Muscle layer of duodenum (tissue), 2 donors: ENCODE measurements at regions not wholly inside any gene's neighbourhood (a gene's known extent, or its start where the extent isn't known, plus 50 kb on each side); places are given as distances from the start of the nearest gene placed in this dataset.
A peak's percentile ranks its signal among the peaks of the same experiment; 100 is the strongest.

Experiments
- H3K27ac ChIP-seq: one replicate; pipeline ENCODE4 v1.7.0; 2013; ENCODE audit warnings: mild to moderate bottlenecking, low read length
- H3K27me3 ChIP-seq: one replicate; pipeline ENCODE4 v1.7.0; 2013; ENCODE audit warnings: low read depth, mild to moderate bottlenecking, control low read depth, low read length
- H3K36me3 ChIP-seq, 2 donors: one replicate each; pipeline ENCODE4 v1.7.0; 2013; ENCODE audit warnings: low read length in 2 of 2, control low read depth in 1 of 2, mild to moderate bottlenecking in 1 of 2; ENCODE audit not compliant: insufficient read depth in 2 of 2, control insufficient read depth in 1 of 2
- H3K4me1 ChIP-seq, 2 donors: one replicate each; pipeline ENCODE4 v1.7.0; 2013; ENCODE audit warnings: low read length in 2 of 2, mild to moderate bottlenecking in 2 of 2, control low read depth in 1 of 2, moderate library complexity in 1 of 2; ENCODE audit not compliant: insufficient read depth in 2 of 2, control insufficient read depth in 1 of 2
- H3K4me3 ChIP-seq, 2 donors: one replicate each; pipeline ENCODE4 v1.7.0; 2013; ENCODE audit warnings: low read length in 2 of 2, low read depth in 1 of 2, mild to moderate bottlenecking in 1 of 2
- H3K9me3 ChIP-seq, 2 donors: one replicate each; pipeline ENCODE4 v1.7.0; 2013; ENCODE audit warnings: low read length in 2 of 2, control low read depth in 1 of 2, mild to moderate bottlenecking in 1 of 2; ENCODE audit not compliant: control insufficient read depth in 1 of 2
- donor health status: healthy.

- Histone ChIP-seq H3K27ac (no peak overlapping the region), H3K36me3 (no peaks in the 10 kb centered on the region), H3K4me1 (peaks cover 5 to 13% of the 10 kb centered on the region in 2 donors), H3K27me3 (no peaks in the 10 kb centered on the region), H3K4me3 (no peak overlapping the region), H3K9me3 (no peaks in the 10 kb centered on the region)
These were observed 107.1 kb upstream of the PKDCC start for GRCh38 chr2:41940745-41941063.

DNA sequence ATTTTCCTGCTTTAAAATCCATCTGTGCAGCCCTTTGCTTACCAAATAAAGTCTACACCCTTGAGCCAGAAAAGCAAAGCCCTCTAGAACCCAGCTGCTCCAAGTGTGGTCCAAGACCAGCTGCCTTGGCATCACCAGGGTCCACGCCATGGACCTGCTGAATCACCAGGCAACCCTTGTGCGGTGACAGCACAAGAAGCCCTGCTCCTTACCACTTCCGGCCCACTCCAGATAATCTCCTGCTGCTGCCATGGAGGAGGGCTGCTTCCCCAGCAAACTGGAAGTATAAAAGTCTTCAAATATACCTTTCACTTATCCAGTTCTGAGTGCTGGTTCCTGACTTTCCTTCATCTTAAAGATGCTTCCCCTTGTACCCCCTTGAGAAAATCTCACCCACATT is 106.0 kb upstream of the PKDCC start:
- no peaks in the 10 kb centered on the region for H3K9me3 ChIP-seq
- H3K27ac ChIP-seq = peak overlapping the region; percentile 5
- H3K4me3 ChIP-seq = no peak overlapping the region
- H3K4me1 ChIP-seq = peaks cover 5 to 13% of the 10 kb centered on the region in 2 donors
- no peaks in the 10 kb centered on the region for H3K36me3 ChIP-seq
- no peaks in the 10 kb centered on the region for H3K27me3 ChIP-seq

DNA sequence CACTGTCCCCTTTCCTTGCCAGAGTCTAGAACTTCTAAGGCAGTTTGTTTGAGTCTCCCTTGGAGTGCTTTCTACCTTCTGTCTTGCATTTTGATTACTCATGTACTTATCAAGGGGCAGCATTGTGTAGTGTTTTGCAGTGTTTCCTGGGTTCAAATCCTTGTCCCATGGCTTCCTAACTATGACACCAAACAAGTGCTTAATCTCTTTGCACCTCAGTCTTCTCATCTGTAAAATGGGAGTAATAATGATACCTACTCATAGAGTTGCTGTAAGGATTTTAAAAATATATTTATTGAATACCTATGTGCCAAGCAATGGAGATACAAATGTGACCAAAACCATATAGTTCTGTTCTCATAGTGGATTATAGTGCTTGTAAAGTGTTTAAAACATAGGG is 105.5 kb upstream of the PKDCC start:
- Histone ChIP-seq H3K27ac (peak overlapping the region; percentile 5), H3K4me1 (peaks cover 5 to 13% of the 10 kb centered on the region in 2 donors), H3K36me3 (no peaks in the 10 kb centered on the region), H3K27me3 (no peaks in the 10 kb centered on the region), H3K4me3 (no peak overlapping the region), H3K9me3 (no peaks in the 10 kb centered on the region)

DNA sequence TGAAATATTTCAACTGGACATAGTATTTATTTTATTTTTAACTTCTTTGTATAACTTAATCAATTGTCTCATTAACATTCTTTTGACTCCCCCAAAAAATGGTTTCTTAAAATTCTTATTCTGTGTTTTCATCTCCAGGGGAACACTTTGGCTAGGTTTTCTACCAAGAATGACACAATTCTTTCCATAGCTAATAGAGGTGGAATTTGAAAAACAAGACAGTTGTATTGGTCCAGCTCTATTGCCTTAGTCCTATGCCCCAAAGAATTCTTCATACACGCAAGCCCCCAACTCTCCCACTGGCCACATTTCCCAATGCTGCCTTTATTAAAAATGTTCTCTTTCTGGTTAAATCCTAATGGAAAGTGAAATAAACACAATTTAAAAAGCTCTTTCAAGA is 104.7 kb upstream of the PKDCC start:
- Histone ChIP-seq H3K27ac (no peak overlapping the region), H3K4me1 (peaks cover 5 to 13% of the 10 kb centered on the region in 2 donors)

DNA sequence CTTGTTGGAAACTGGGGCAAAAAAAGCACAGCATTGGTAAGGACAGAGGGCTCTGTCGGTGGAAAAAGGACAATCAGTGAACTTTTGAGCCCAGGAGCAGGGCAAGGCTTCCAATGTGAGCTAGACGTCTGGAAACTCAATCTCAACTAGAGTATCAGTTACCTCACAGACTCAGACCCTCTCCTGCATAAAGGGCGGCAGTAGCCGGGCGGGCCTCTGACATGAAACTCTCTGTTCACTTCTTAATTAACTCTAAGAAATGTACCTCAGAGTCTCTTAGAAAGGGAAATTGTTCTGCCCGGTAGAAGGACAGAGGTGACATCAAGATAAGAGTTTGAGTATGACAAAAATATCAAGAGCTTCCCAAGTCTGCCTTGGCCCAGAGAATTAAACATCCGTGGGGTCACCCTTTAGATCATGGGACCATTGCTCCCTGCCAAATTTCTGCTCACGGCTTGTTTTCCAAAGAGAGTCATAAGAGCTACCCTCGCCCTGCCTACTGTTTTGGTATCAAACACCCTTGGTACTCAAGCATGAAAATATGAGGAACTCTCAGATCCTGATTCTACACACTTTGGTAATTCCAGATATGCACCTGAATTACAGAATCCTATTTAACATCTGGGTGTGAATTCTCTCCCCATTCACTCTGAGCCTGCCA is 103.5 kb upstream of the PKDCC start:
- Histone ChIP-seq H3K36me3 (no peaks in the 10 kb centered on the region), H3K4me3 (no peak overlapping the region), H3K27me3 (no peaks in the 10 kb centered on the region), H3K9me3 (no peaks in the 10 kb centered on the region), H3K27ac (no peak overlapping the region), H3K4me1 (peaks cover 5 to 13% of the 10 kb centered on the region in 2 donors)

More for the DNA sequence above, 104.7 kb upstream of the PKDCC start:
- Histone ChIP-seq H3K27me3 (no peaks in the 10 kb centered on the region), H3K36me3 (no peaks in the 10 kb centered on the region), H3K4me3 (no peak overlapping the region), H3K9me3 (no peaks in the 10 kb centered on the region)

- H3K4me1 ChIP-seq = no peaks in the 10 kb centered on the region
- no peaks in the 10 kb centered on the region for H3K36me3 ChIP-seq
- no peaks in the 10 kb centered on the region for H3K27me3 ChIP-seq
- H3K9me3 ChIP-seq = no peaks in the 10 kb centered on the region
- no peak overlapping the region for H3K4me3 ChIP-seq
- no peak overlapping the region for H3K27ac ChIP-seq
These were observed 100.0 kb upstream of the PKDCC start for GRCh38 chr2:41947701-41948396.

- H3K4me1 ChIP-seq = no peaks in the 10 kb centered on the region
- H3K4me3 ChIP-seq = no peak overlapping the region
- H3K36me3 ChIP-seq = no peaks in the 10 kb centered on the region
- H3K9me3 ChIP-seq = no peaks in the 10 kb centered on the region
- no peak overlapping the region for H3K27ac ChIP-seq
- H3K27me3 ChIP-seq = no peaks in the 10 kb centered on the region
These were observed 99.4 kb upstream of the PKDCC start for GRCh38 chr2:41948397-41948763.

DNA sequence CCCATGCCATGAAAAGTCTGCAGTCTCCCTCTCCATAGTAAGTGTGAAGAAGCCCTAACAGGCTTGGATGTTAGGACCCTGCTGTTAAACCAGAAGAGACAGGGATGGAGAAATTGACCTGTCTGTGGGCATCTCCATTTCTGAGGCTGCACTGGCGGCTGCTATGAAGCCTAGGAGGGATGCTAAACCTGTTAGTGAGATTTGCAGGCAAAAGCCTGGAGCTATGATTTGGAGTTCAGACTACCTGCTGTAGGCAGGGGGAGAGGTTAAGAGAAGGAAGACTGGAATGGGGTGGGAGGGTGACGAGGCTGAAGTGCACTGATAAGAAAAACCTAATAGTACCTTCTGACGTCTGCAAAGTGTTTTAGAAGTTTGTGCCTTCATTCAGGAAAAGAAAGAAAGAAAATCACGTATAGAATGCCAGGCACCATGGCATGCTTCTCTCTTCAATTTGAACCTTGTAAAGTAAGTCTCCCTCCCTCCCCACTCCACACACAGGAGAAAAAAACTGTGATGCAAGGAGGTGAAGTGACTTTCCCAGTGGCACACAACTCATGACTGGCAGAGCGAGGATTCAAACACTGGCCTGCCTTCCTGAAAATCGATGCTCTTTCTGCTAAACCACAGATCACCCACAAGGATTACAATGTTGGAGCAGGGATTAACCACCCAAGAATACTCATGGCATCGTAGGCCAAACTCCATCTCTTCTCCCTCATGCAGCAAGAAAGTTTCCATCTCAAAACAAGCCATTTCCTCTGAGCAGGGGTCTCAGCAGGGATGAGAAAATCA is 98.5 kb upstream of the PKDCC start:
- Histone ChIP-seq H3K27me3 (no peaks in the 10 kb centered on the region), H3K27ac (no peak overlapping the region), H3K36me3 (no peaks in the 10 kb centered on the region), H3K4me1 (no peaks in the 10 kb centered on the region), H3K4me3 (no peak overlapping the region), H3K9me3 (no peaks in the 10 kb centered on the region)

DNA sequence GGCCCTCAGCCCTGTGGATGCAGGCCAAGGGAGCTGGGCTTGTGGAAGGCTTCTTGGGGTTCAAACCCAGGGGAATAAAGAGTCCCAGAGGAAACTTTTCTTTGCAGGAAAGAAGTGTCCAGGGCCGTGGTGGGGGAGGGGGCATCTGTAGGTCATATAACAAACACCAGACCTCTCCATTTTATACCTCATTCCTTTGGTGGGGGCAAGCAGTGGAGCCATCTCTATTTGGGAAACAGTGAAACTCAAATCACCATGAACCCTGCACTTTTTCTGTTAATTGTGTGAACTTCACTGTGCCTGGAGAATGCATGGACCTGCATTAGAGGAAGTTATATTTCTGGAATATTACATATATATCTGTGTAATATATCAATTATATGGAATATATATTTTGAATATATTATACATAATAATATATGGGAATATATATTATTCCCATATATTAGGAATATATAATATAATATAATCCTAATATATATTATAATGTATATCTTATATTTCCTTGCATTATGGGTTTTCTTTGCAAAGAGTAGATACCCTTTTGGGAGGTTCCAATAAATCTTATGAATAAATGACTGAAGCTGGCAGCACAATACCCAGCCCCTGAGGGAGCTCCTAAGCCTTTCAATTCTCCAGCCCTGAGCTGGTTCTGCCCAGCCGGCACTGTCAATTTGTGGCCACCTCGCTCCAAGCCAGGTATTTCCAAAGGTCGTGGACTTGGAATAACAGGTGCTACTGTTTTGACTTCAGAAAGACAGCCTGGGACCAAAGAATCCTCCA is 97.7 kb upstream of the PKDCC start:
- Histone ChIP-seq H3K9me3 (no peaks in the 10 kb centered on the region), H3K4me3 (no peak overlapping the region), H3K27me3 (no peaks in the 10 kb centered on the region), H3K4me1 (no peaks in the 10 kb centered on the region), H3K27ac (no peak overlapping the region), H3K36me3 (no peaks in the 10 kb centered on the region)

DNA sequence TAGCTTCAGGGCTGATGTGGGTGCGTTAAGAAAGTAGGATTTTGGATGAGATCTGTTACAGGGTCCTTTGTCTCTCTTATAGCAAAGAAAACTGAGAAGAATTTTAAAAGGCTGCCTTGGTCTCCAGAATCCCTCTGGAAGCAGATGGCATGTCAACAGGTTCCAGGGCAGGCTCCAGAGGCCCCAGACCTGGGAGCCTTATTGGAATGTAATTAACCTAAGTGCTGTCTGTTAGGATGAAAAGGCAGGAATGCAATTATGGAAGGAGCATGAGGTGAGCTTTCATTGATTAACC is 97.2 kb upstream of the PKDCC start:
- H3K27me3 ChIP-seq = no peaks in the 10 kb centered on the region
- no peaks in the 10 kb centered on the region for H3K4me1 ChIP-seq
- no peak overlapping the region for H3K27ac ChIP-seq
- no peaks in the 10 kb centered on the region for H3K36me3 ChIP-seq
- no peak overlapping the region for H3K4me3 ChIP-seq
- no peaks in the 10 kb centered on the region for H3K9me3 ChIP-seq
